SK-N-SH (cell line): ENCODE measurements at regions not wholly inside any gene's neighbourhood (a gene's known extent, or its start where the extent isn't known, plus 50 kb on each side); places are given as distances from the start of the nearest gene placed in this dataset.

ENCODE experiments used
- CTCF ChIA-PET: fragments of 300-600, 350-600 bp; formaldehyde crosslinking; extraction: SDS; loops from one replicate; lab custom pipeline; 2021; lab: Yijun Ruan, JAX
- POLR2A ChIA-PET: fragments of 350-600 bp; sonication (Branson Sonifier 250); formaldehyde crosslinking; extraction: SDS; loops from one replicate; lab custom pipeline; 2020; ENCODE audit warnings: antibody characterized with exemption, inconsistent platforms; lab: Yijun Ruan, JAX
- DNase-seq: peaks from one replicate; pipeline ENCODE4 v3.0.0; 2012
- H2AFZ ChIP-seq: fragments of 200-600 bp; sonication (generic); 2 replicates; pipeline ENCODE4 v1.8.1; 2016; ENCODE audit warnings: antibody characterized with exemption, mild to moderate bottlenecking, low read depth
- H3F3A ChIP-seq: fragments of 200-600 bp; sonication (generic); replicated peaks from 2 replicates; pipeline ENCODE3; 2016; ENCODE audit warnings: antibody characterized with exemption, mild to moderate bottlenecking; ENCODE audit not compliant: insufficient read depth
- H3K27ac ChIP-seq, 2 experiments: fragments of 200-500 bp in 1 of 2; fragments of 200-600 bp in 1 of 2; sonication (Bioruptor generic) in 1 of 2; sonication (generic), shearing (Covaris generic) in 1 of 2; 2 replicates each; pipeline versions ENCODE4 v1.5.1 to v1.6.1; 2014 to 2016; ENCODE audit warnings: low read depth in 2 of 2, inconsistent platforms in 1 of 2, low read length in 1 of 2, mild to moderate bottlenecking in 1 of 2, mixed read lengths in 1 of 2
- H3K27me3 ChIP-seq: fragments of 200-600 bp; sonication (generic), shearing (Covaris generic); 2 replicates; pipeline ENCODE4 v1.6.1; 2016; ENCODE audit warnings: mixed run types; ENCODE audit not compliant: insufficient read depth
- H3K36me3 ChIP-seq, 2 experiments: fragments of 200-500 bp in 1 of 2; fragments of 200-600 bp in 1 of 2; sonication (Bioruptor generic) in 1 of 2; sonication (generic) in 1 of 2; replicated peaks in 1 of 2; 2 replicates each; pipeline versions ENCODE3 to v1.5.1; 2014 to 2016; ENCODE audit warnings: low read length in 1 of 2, mild to moderate bottlenecking in 1 of 2; ENCODE audit not compliant: insufficient read depth in 2 of 2, control insufficient read depth in 1 of 2
- H3K4me1 ChIP-seq, 2 experiments: fragments of 200-500 bp in 1 of 2; fragments of 200-600 bp in 1 of 2; sonication (Bioruptor generic) in 1 of 2; sonication (generic), shearing (Covaris generic) in 1 of 2; 2 replicates each; pipeline versions ENCODE4 v1.5.1 to v1.6.1; 2014 to 2016; ENCODE audit warnings: low read depth in 1 of 2, low read length in 1 of 2, mixed run types in 1 of 2; ENCODE audit not compliant: insufficient read depth in 2 of 2, control insufficient read depth in 1 of 2
- H3K4me2 ChIP-seq: fragments of 200-600 bp; sonication (generic), shearing (Covaris generic); 2 replicates; pipeline ENCODE4 v1.6.1; 2017; ENCODE audit warnings: mixed run types
- H3K4me3 ChIP-seq, 2 experiments: fragments of 200-500 bp in 1 of 2; fragments of 200-600 bp in 1 of 2; sonication (Bioruptor generic) in 1 of 2; sonication (generic), shearing (Covaris generic) in 1 of 2; 2 replicates each; pipeline versions ENCODE4 v1.5.1 to v1.8.1; 2014 to 2016; ENCODE audit warnings: low read depth in 2 of 2, inconsistent platforms in 1 of 2, low read length in 1 of 2, mild to moderate bottlenecking in 1 of 2, mixed read lengths in 1 of 2, moderate library complexity in 1 of 2
- H3K79me2 ChIP-seq: fragments of 200-600 bp; sonication (generic); 2 replicates; pipeline ENCODE4 v1.8.1; 2017; ENCODE audit warnings: mild to moderate bottlenecking; ENCODE audit not compliant: insufficient read depth
- H3K9ac ChIP-seq: fragments of 200-600 bp; sonication (generic); 2 replicates; pipeline ENCODE4 v1.6.1; 2017; ENCODE audit warnings: mixed run types
- H3K9me2 ChIP-seq: fragments of 200-600 bp; sonication (generic); 2 replicates; pipeline ENCODE4 v1.6.1; 2017; ENCODE audit warnings: mixed run types
- H3K9me3 ChIP-seq: fragments of 200-600 bp; sonication (generic); 2 replicates; pipeline ENCODE4 v1.6.1; 2017; ENCODE audit warnings: mixed run types, mild to moderate bottlenecking, moderate library complexity
- H4K20me1 ChIP-seq: fragments of 200-600 bp; sonication (generic); 2 replicates; pipeline ENCODE4 v1.6.1; 2017; ENCODE audit warnings: mild to moderate bottlenecking, mixed run types; ENCODE audit not compliant: insufficient read depth
- CHD2 ChIP-seq: fragments of 150-350 bp; IDR thresholded peaks from 2 replicates; pipeline ENCODE4 v1.6.1; 2018; ENCODE audit warnings: low read length; ENCODE audit not compliant: partially characterized antibody
- ELF1 ChIP-seq: IDR thresholded peaks from 2 replicates; pipeline ENCODE4 v1.4.0; 2012
- GABPA ChIP-seq: IDR thresholded peaks from 2 replicates; pipeline ENCODE4 v1.4.0; 2012; ENCODE audit warnings: low read depth, mild to moderate bottlenecking
- GATA2 ChIP-seq: sonication (generic); formaldehyde crosslinking; IDR thresholded peaks from 2 replicates; pipeline ENCODE4 v1.5.0; 2020; ENCODE audit warnings: mild to moderate bottlenecking, missing genetic modification reagents
- IRF3 ChIP-seq: fragments of 150-350 bp; IDR thresholded peaks from 2 replicates; pipeline ENCODE4 v1.6.1; 2016; ENCODE audit warnings: mild to moderate bottlenecking, low read depth, low read length
- JUND ChIP-seq: IDR thresholded peaks from 2 replicates; pipeline ENCODE4 v1.4.0; 2012
- MAX ChIP-seq: IDR thresholded peaks from 2 replicates; pipeline ENCODE4 v1.4.0; 2012; ENCODE audit warnings: low read depth
- MXI1 ChIP-seq: IDR thresholded peaks from 2 replicates; pipeline ENCODE4 v1.6.1; 2012; ENCODE audit warnings: mild to moderate bottlenecking, low read depth, low read length, improper control_type of control experiment
- PBX3 ChIP-seq: IDR thresholded peaks from 2 replicates; pipeline ENCODE4; 2012
- RAD21 ChIP-seq: IDR thresholded peaks from 2 replicates; pipeline ENCODE4 v1.6.1; 2012; ENCODE audit warnings: mild to moderate bottlenecking, low read length
- REST ChIP-seq: IDR thresholded peaks from 2 replicates; pipeline ENCODE4 v1.6.1; 2012; ENCODE audit warnings: mild to moderate bottlenecking, low read depth, low read length, moderate library complexity
- RFX5 ChIP-seq: IDR thresholded peaks from 2 replicates; pipeline ENCODE4 v1.6.1; 2012; ENCODE audit warnings: mild to moderate bottlenecking, improper control_type of control experiment, low read length
- RXRA ChIP-seq: IDR thresholded peaks from 2 replicates; pipeline ENCODE4 v1.4.0; 2012; ENCODE audit warnings: low read depth, mild to moderate bottlenecking, borderline replicate concordance
- TCF12 ChIP-seq: IDR thresholded peaks from 2 replicates; pipeline ENCODE4 v1.4.0; 2012
- TEAD4 ChIP-seq: IDR thresholded peaks from 2 replicates; pipeline ENCODE4 v1.4.0; 2012; ENCODE audit warnings: mild to moderate bottlenecking, borderline replicate concordance; ENCODE audit not compliant: insufficient read depth
- USF1 ChIP-seq: IDR thresholded peaks from 2 replicates; pipeline ENCODE4 v1.4.0; 2012; ENCODE audit warnings: low read depth, borderline replicate concordance
- USF2 ChIP-seq: fragments of 150-350 bp; IDR thresholded peaks from 2 replicates; pipeline ENCODE4 v1.6.1; 2017; ENCODE audit warnings: antibody characterized with exemption, low read length, low read depth, borderline replicate concordance
- YY1 ChIP-seq: IDR thresholded peaks from 2 replicates; pipeline ENCODE4 v1.4.0; 2012; ENCODE audit warnings: low read depth, mild to moderate bottlenecking
- WGBS: methylation state at CpG from one replicate; pipeline ENCODE4 v1.1.6; 2017; ENCODE audit warnings: low lambda C conversion rate; 5-methylcytosine and 5-hydroxymethylcytosine counted together

GRCh38 chr4:161260819-161261218 lies 903.0 kb downstream of the FSTL5 start:
- H3K27me3 ChIP-seq: no peaks in the 10 kb centered on the region
- no peak overlapping the region for H3K27ac ChIP-seq
- H3F3A ChIP-seq: no peaks in the 10 kb centered on the region
- H3K9me3 ChIP-seq: no peaks in the 10 kb centered on the region; the same call in none of the 2 replicates
- no peak for DNase-seq
- ChIA-PET CTCF (no interaction called here), POLR2A (no interaction called here)
- no peaks in the 10 kb centered on the region for H3K36me3 ChIP-seq
- no peak overlapping the region for H3K4me2 ChIP-seq
- no peaks in the 10 kb centered on the region for H3K9me2 ChIP-seq
- H2AFZ ChIP-seq: no peak overlapping the region
- H3K4me3 ChIP-seq: no peak overlapping the region
- H4K20me1 ChIP-seq: no peaks in the 10 kb centered on the region
- 26% methylated on average over 1 of the region's 1 CpG for WGBS
- no peak for TF ChIP-seq IRF3
- TF ChIP-seq TEAD4: no peak
- no peak for TF ChIP-seq MXI1
- TF ChIP-seq USF2: no peak
- TF ChIP-seq CHD2: no peak
- TF ChIP-seq GABPA: no peak
- no peak for TF ChIP-seq YY1
- no peak for TF ChIP-seq RAD21
- TF ChIP-seq RFX5: no peak
- TF ChIP-seq MAX: no peak
- no peak for TF ChIP-seq ELF1
- no peak for TF ChIP-seq JUND
- TF ChIP-seq USF1: no peak
- TF ChIP-seq GATA2: no peak
- no peak for TF ChIP-seq REST
- TF ChIP-seq RXRA: no peak
- TF ChIP-seq TCF12: no peak
- TF ChIP-seq PBX3: no peak
- no peaks in the 10 kb centered on the region for H3K4me1 ChIP-seq
- no peaks in the 10 kb centered on the region for H3K79me2 ChIP-seq
- no peak overlapping the region for H3K9ac ChIP-seq
